ENCODE measurements at regions not wholly inside any gene's neighbourhood (a gene's known extent, or its start where the extent isn't known, plus 50 kb on each side); places are given as distances from the start of the nearest gene placed in this dataset.

- Histone ChIP-seq H3K9me3 (no peaks in the 10 kb centered on the region), H3K27me3 (no peaks in the 10 kb centered on the region), H3K36me3 (peaks cover 0 to 23% (median 17%) of the 10 kb centered on the region in 4 donors), H3K27ac (no peak overlapping the region), H3K4me3 (no peak overlapping the region), H3K4me1 (peaks cover 13 to 29% (median 23%) of the 10 kb centered on the region in 4 donors)
- 88 to 92% (median 90%) methylated on average over 2 of the region's 2 CpGs for WGBS, 5 donors
- TF ChIP-seq EP300 (IDR thresholded peaks at IDR 0.05) (no peak), POLR2A (IDR thresholded peaks at IDR 0.05) (no peak), POLR2AphosphoS5 (IDR thresholded peaks at IDR 0.05) (no peak), CTCF (IDR thresholded peaks at IDR 0.05) (no peak)
- no peak for DNase-seq
- intact Hi-C loops (cut with DNase I; ENCODE audit: low total_unique reads), result no loop called here
These were observed 67.1 kb upstream of the NAA20 start for GRCh38 chr20:19950042-19950441.

GRCh38 chr20:19952392-19952791 lies 64.8 kb upstream of the NAA20 start:
- DNase-seq, result no peak
- TF ChIP-seq POLR2AphosphoS5 (IDR thresholded peaks at IDR 0.05), result no peak
- TF ChIP-seq CTCF (IDR thresholded peaks at IDR 0.05), result no peak
- TF ChIP-seq POLR2A (IDR thresholded peaks at IDR 0.05), result no peak
- no peak for TF ChIP-seq EP300 (IDR thresholded peaks at IDR 0.05)

GRCh38 chr20:19953606-19954005 lies 63.6 kb upstream of the NAA20 start:
- no peak overlapping the region for H3K27ac ChIP-seq

More at GRCh38 chr20:19952392-19952791, 64.8 kb upstream of the NAA20 start:
- intact Hi-C loops (cut with DNase I; ENCODE audit: low total_unique reads), result no loop called here
- no peak overlapping the region for H3K4me3 ChIP-seq
- peaks cover 0 to 9% (median 6%) of the 10 kb centered on the region in 4 donors for H3K4me1 ChIP-seq
- peaks cover 5 to 34% (median 28%) of the 10 kb centered on the region in 4 donors for H3K36me3 ChIP-seq
- 76 to 89% (median 79%) methylated on average over 3 of the region's 3 CpGs for WGBS, 5 donors
- H3K27me3 ChIP-seq, result no peaks in the 10 kb centered on the region
- no peak overlapping the region for H3K27ac ChIP-seq
- no peaks in the 10 kb centered on the region for H3K9me3 ChIP-seq

GRCh38 chr20:19956976-19957375 lies 60.2 kb upstream of the NAA20 start:
- TF ChIP-seq CTCF (IDR thresholded peaks at IDR 0.05), result no peak
- TF ChIP-seq POLR2AphosphoS5 (IDR thresholded peaks at IDR 0.05), result no peak
- no peak for TF ChIP-seq EP300 (IDR thresholded peaks at IDR 0.05)
- no peak for TF ChIP-seq POLR2A (IDR thresholded peaks at IDR 0.05)
- H3K27ac ChIP-seq, result no peak overlapping the region
- no peaks in the 10 kb centered on the region for H3K27me3 ChIP-seq
- H3K4me3 ChIP-seq, result no peak overlapping the region
- H3K36me3 ChIP-seq, result peaks cover 36 to 60% (median 59%) of the 10 kb centered on the region in 4 donors
- peaks cover 0 to 6% (median 0%) of the 10 kb centered on the region in 4 donors for H3K4me1 ChIP-seq
- intact Hi-C loops (cut with DNase I; ENCODE audit: low total_unique reads), result no loop called here
- 79 to 97% (median 95%) methylated on average over 4 of the region's 4 CpGs for WGBS, 5 donors
- DNase-seq, result no peak
- no peaks in the 10 kb centered on the region for H3K9me3 ChIP-seq

More at GRCh38 chr20:19953606-19954005, 63.6 kb upstream of the NAA20 start:
- Histone ChIP-seq H3K27me3 (no peaks in the 10 kb centered on the region), H3K9me3 (no peaks in the 10 kb centered on the region), H3K4me3 (no peak overlapping the region), H3K36me3 (peaks cover 13 to 41% (median 35%) of the 10 kb centered on the region in 4 donors), H3K4me1 (no peaks in the 10 kb centered on the region)
- no peak for TF ChIP-seq EP300 (IDR thresholded peaks at IDR 0.05)
- TF ChIP-seq POLR2AphosphoS5 (IDR thresholded peaks at IDR 0.05), result no peak
- no peak for TF ChIP-seq POLR2A (IDR thresholded peaks at IDR 0.05)
- TF ChIP-seq CTCF (IDR thresholded peaks at IDR 0.05), result no peak
- no peak for DNase-seq
- intact Hi-C loops (cut with DNase I; ENCODE audit: low total_unique reads), result no loop called here

All from stomach (tissue), 8 donors.